Fibroblast of skin of right quadriceps (primary cell): ENCODE measurements at regions not wholly inside any gene's neighbourhood (a gene's known extent, or its start where the extent isn't known, plus 50 kb on each side); places are given as distances from the start of the nearest gene placed in this dataset.
"Not testable (repeated sequence)": the region's sequence is repeated elsewhere in the genome, so short reads cannot be mapped to it uniquely, and the experiment has no call there.

Experiments
- DNase-seq: peaks from one replicate; pipeline ENCODE4 v3.0.0-alpha.2; 2013

- peak; percentile 90 for DNase-seq
Measured at GRCh38 chr10:32139223-32140073, 83.2 kb upstream of the KIF5B start.

DNA sequence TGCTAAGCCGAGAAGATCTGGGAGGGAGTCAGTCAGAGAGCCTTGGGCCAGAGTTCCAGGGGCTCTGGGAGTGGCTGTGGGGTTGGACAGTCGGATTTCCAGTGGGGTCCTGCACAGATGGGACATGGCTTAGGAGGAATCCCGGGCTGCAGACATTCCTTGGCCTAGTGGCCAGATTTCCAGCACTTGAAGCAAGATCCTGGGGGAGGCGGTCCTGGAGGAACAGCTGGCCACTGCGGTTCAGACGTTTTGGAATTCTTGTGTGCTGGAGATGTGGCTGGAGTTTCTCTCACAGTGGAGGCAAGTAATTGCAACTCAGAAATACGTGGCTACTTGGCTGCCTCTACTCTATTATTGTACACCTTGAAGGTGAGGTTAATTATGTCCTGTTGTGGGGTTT, 80.7 kb upstream of the KIF5B start:
- DNase-seq: not testable (repeated sequence)

DNA sequence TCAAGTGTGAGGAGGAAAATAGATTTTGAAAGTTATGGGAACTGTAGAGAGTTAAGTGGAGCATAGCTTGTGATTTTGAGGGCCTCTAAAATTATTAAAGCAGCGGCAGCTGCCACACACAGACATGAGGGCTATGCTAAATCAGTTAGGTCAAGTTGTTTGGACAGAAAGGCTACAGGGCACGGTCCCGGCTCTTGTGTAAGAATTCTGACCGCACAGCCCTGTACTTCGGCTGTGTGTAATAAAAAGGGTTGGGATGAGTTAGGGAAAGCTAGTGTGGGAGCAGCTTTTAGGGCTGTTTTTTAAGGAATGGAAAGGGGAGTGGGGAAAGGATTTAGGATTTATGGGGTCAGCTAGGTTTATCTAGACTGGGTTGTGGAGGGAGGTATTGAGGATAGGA, 79.6 kb upstream of the KIF5B start:
- not testable (repeated sequence) for DNase-seq

DNA sequence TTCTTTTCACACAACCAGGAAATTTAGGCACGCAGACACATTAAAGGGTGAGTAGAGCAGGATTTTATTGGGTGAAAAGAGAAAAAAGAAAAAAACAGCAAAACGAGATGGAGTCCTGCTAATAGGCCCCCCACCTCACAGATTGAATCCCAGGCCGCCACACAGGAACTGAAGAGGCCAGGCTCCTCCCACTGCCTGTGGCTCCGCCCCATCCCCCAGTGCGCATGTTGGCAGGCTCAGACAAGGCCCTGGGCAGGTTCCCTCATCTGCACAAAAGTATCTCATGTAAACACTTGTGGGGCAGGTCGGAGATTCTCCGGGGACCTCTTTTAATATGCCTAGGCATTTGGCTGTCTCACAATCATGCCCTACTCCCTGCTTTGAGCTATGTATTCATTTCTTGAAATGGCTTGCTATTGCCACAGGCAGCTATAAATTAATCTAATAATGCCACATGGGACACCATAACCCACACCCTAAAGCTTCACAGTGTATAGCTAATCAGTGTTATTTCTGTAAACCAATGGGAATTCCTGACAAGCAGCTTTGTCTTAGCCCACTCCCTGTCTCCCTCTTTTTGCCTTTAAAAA, 76.2 kb upstream of the KIF5B start:
- DNase-seq: no peak

DNA sequence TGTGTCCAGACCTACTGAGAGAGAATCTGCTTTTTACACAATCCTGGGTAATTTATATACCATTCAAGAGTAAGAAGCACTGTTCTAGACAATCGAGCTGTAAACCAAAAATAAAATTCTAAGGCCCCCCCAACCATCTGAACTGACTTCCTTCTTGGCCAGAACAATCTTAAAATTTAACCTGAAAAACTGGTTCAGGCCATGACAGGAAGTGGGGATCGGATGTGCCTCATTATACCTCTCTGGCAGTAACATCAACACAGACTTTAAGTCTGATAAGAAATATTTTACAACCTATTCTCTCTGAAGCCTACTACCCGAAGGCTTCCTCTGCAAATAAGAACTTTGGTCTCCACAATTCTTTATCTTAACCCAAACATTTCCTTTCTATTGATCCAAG, 75.2 kb upstream of the KIF5B start:
- no peak for DNase-seq

- DNase-seq: no peak
Measured at GRCh38 chr10:32130788-32131187, 74.6 kb upstream of the KIF5B start.

DNA sequence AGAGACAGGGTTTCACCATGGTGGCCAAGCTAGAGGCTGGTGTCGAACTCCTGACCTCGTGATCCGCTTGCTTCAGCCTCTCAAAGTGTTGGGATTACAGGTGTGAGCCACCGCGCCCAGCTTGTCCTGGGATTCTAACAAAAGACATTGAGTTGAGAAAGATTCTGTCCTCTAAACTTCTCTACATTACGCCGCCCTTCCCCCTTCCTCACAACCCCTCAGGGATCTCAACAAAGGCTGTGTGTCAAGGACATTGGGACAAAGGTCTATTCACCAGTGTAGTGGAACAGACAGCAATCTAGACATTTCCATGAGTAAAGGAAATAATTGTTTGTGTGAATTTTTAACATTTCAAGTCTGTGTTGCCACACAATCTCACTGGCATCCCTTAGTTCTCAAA, 68.8 kb upstream of the KIF5B start:
- no peak for DNase-seq

DNA sequence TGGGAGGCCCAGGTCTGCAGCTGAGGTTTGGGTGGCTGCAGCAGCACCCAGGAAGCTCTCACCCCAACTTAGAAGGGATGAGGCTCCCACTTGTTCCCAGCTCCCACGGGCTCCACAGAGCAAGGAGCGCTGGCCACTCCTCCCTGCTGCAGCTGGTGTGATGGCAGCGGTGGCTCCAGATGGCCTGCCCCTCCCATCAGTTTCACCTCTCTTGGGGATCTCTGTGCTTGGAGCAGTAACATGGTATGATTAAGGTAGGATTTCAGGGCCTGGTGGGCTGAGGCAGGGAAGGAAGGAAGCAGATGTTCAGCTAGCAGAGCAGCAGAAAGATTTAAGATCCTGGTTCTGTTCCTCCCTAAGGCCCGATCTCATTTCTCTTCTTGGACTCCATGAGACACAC, 66.8 kb upstream of the KIF5B start:
- no peak for DNase-seq

DNA sequence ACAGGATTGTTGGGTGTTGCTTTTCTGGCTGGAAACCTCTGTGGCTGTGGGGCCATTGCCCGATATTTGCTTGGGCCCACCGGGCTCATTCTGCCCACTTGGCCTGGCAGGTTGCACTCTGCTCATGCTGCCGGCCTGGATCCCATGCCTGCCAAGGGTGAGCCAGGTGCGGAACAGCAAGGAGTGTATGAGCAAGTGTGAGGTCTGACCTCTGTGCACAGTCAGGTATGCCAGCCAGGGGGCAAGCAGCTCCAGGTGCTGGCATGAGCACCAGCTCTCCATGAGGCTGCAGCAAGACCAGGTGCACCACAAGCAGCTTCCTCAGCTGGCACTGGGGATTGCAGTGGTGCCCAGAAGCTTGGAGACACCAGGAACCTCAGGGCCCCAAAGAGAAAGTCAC, 65.4 kb upstream of the KIF5B start:
- DNase-seq: no peak

DNA sequence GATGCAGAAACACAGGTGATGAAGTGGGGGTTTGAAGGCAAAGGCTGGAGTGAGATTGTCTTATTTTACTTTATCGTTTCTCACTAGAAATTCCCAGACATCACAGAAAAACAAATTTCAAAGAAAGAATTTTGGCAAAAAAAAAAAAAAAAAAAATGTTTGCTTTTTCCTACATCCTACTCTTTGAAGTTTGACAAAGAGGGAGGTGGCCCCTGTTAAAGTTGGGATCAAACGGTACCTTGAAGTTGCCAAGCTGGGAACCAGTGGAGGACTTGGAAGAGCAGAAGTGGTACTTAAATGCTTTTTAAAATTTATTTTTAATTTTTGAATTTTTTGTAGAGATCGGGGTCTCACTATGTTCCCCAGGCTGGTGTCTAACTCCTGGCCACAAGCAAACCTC, 63.9 kb upstream of the KIF5B start:
- DNase-seq: no peak

- DNase-seq: no peak
Measured at GRCh38 chr10:32114508-32114907, 58.3 kb upstream of the KIF5B start.

- DNase-seq: peak; percentile 74
Measured at GRCh38 chr10:32112055-32112454, 55.8 kb upstream of the KIF5B start.

GRCh38 chr10:32111585-32111984, 55.4 kb upstream of the KIF5B start:
- DNase-seq: no peak

DNA sequence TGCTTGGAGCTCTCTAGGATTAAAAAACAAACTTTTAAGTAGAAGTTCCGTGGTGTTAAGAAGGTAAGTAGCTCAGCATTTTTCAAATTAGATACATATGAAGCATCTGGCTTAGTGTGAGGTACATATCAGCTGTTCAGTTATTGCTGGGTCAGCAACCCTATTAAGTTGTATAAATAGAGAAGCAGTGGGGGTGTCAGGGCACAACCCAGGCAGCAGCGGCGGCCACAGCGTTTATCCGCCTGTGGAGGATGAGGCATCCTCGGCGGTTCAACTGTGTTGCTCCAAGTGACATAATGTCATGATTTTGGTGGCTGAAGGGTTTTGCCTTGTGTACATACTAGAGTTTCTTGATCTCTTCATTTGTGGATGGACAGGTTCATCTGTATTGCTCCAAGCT, 54.6 kb upstream of the KIF5B start:
- no peak for DNase-seq

GRCh38 chr10:32109603-32110002, 53.4 kb upstream of the KIF5B start:
- no peak for DNase-seq
